ENCODE measurements at regions not wholly inside any gene's neighbourhood (a gene's known extent, or its start where the extent isn't known, plus 50 kb on each side); places are given as distances from the start of the nearest gene placed in this dataset.

DNA sequence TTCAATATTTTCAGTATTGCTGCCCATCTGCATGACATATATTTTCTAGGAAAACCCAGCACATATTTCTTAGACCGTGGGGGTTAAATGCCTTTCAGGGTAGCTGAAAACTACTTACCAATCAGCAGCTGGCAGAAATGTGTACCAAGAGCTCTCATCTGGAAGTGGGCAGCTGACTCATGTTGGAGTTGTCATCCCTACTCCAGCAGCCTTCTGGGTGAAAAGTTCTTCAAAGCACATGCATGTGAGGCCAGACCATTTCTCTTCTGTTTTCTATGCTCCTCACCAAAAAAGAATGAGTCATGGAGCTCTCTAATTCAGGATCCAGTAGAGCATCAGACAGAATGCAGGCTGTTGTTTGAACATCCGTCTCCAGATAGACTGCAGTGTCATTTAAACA lies 135.5 kb downstream of the PAX1 start:
- Histone ChIP-seq H3K4me3 (ENCODE audit: low read depth, low read length) (no peak overlapping the region), H3K9me3 (ENCODE audit: control insufficient read depth, insufficient read depth, low read length) (no peaks in the 10 kb centered on the region), H3K27me3 (ENCODE audit: control insufficient read depth, insufficient read depth, low read length) (no peaks in the 10 kb centered on the region), H3K27ac (ENCODE audit: low read depth, low read length) (no peak overlapping the region), H3K36me3 (ENCODE audit: control insufficient read depth, insufficient read depth, low read length) (no peaks in the 10 kb centered on the region), H3K4me1 (ENCODE audit: control insufficient read depth, insufficient read depth, low read length) (no peaks in the 10 kb centered on the region)
- no peak for DNase-seq (ENCODE audit: low read depth in 4 of 6, low spot score in 6 of 6)
- 71% methylated on average over 1 of the region's 2 CpGs for WGBS (ENCODE audit: insufficient coverage)

DNA sequence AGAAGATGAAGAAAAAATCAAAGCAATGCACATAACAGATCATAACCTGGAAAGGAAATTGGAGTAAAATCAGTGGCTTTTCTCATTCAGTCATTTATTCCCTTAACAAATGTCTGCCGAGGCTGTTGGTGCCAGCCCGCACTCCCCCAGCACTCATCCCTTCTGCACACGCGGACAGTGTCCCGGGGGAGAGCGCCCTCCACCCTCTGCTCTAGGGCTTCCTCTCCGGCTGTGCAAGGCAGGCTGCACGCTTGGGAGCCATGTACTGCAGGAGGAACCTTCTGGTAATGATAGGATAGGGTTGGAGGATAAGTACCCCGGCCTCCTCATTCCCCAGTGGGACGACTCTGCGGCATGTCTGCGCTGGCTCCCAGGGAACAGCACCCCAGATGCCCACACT lies 134.5 kb downstream of the PAX1 start:
- no peak overlapping the region for H3K27ac ChIP-seq (ENCODE audit: low read depth, low read length)
- H3K4me3 ChIP-seq (ENCODE audit: low read depth, low read length) = no peak overlapping the region
- H3K4me1 ChIP-seq (ENCODE audit: control insufficient read depth, insufficient read depth, low read length) = no peaks in the 10 kb centered on the region
- 91% methylated on average over 3 of the region's 12 CpGs for WGBS (ENCODE audit: insufficient coverage)
- H3K9me3 ChIP-seq (ENCODE audit: control insufficient read depth, insufficient read depth, low read length) = no peaks in the 10 kb centered on the region
- no peaks in the 10 kb centered on the region for H3K36me3 ChIP-seq (ENCODE audit: control insufficient read depth, insufficient read depth, low read length)
- H3K27me3 ChIP-seq (ENCODE audit: control insufficient read depth, insufficient read depth, low read length) = no peaks in the 10 kb centered on the region
- no peak for DNase-seq (ENCODE audit: low read depth in 4 of 6, low spot score in 6 of 6)

DNA sequence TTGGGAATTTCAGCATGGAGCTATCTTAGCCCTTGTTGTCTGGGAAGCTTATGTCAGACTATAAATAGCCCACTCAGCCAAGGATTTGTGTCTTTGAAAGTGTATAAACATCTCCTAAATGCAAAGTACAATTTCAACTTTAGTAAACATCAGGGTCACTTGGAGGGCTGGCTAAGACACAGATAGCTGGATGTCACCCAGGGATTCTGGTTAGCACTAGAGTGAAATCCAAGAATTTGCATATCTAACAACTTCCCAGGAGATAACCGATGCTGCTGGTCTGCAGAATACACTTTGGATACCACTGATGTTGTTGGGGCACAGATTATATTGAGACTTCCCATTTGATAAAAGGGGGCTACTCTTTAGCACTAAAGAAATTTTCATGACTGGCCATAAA lies 130.9 kb downstream of the PAX1 start:
- no peak for DNase-seq (ENCODE audit: low read depth in 4 of 6, low spot score in 6 of 6)
- WGBS (ENCODE audit: insufficient coverage) = no CpG with 5 or more reads among the region's 1 CpG
- no peaks in the 10 kb centered on the region for H3K36me3 ChIP-seq (ENCODE audit: control insufficient read depth, insufficient read depth, low read length)
- H3K9me3 ChIP-seq (ENCODE audit: control insufficient read depth, insufficient read depth, low read length) = no peaks in the 10 kb centered on the region
- H3K4me1 ChIP-seq (ENCODE audit: control insufficient read depth, insufficient read depth, low read length) = no peaks in the 10 kb centered on the region
- no peak overlapping the region for H3K4me3 ChIP-seq (ENCODE audit: low read depth, low read length)
- H3K27ac ChIP-seq (ENCODE audit: low read depth, low read length) = no peak overlapping the region
- no peaks in the 10 kb centered on the region for H3K27me3 ChIP-seq (ENCODE audit: control insufficient read depth, insufficient read depth, low read length)

DNA sequence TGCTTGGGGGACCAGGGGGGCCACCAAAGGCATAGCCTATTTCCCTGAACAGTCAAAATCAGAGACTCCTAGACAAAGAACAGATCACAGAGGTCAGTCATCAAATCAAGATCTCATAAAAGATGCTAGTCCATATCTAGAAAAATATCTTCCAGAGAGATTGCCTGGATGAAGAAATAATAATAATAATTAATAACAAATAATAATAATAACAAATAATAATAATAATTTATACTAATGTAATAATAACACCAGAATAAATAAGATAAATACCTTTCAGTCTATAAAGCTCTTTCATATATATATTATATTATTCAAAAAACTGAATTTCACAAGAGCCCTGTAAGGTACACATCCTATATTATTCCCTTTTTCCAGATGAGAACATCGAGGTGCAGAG lies 129.6 kb downstream of the PAX1 start:
- Histone ChIP-seq H3K9me3 (ENCODE audit: control insufficient read depth, insufficient read depth, low read length) (no peaks in the 10 kb centered on the region), H3K4me3 (ENCODE audit: low read depth, low read length) (no peak overlapping the region), H3K36me3 (ENCODE audit: control insufficient read depth, insufficient read depth, low read length) (no peaks in the 10 kb centered on the region), H3K4me1 (ENCODE audit: control insufficient read depth, insufficient read depth, low read length) (no peaks in the 10 kb centered on the region), H3K27me3 (ENCODE audit: control insufficient read depth, insufficient read depth, low read length) (no peaks in the 10 kb centered on the region), H3K27ac (ENCODE audit: low read depth, low read length) (no peak overlapping the region)
- no peak for DNase-seq (ENCODE audit: low read depth in 4 of 6, low spot score in 6 of 6)
- no CpG with 5 or more reads among the region's 1 CpG for WGBS (ENCODE audit: insufficient coverage)

DNA sequence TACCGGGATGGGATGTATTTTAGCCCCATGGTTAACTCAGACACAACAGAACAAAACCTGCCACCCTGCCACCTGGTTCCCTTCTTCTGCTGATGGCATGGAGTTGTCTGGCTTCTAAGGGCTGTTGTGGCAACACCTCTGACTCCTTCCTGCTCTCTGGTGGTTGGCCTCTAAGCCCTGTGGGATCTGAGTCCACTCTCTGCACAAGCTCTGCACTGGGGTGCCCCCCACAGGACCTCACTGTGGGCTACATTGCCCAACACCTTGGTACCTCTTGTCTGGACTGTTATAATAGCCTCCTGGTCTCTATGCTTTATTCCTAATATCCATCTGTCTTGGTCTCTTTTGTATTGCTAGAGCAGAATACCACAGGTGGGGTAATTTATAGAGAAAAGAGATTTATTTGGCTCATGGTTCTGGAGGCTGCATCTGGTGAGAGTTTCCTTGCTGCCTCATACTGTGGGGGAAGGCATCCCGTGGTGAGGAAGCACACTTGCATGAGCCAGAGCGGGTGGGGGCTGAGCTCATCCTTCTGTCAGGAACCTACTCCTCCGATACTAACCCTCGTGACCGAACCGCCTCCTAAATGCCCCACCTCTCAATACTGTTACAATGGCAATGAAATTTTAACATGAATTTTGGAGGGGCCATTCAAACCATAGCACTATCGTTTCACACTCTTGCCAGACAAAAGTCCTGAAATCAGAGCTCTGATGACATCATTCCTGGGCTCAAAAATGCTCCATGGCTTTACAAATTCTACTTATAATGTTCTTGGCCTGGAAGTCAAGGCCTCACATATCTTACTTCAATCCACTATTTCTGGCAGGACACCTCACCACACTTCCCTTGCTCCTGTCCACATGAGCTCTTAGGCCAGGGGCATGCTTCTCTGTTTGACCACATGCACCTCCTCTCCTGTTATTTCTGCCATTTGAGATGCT lies 127.2 kb downstream of the PAX1 start:
- Histone ChIP-seq H3K27me3 (ENCODE audit: control insufficient read depth, insufficient read depth, low read length) (no peaks in the 10 kb centered on the region), H3K9me3 (ENCODE audit: control insufficient read depth, insufficient read depth, low read length) (no peaks in the 10 kb centered on the region), H3K36me3 (ENCODE audit: control insufficient read depth, insufficient read depth, low read length) (no peaks in the 10 kb centered on the region), H3K27ac (ENCODE audit: low read depth, low read length) (no peak overlapping the region), H3K4me3 (ENCODE audit: low read depth, low read length) (no peak overlapping the region), H3K4me1 (ENCODE audit: control insufficient read depth, insufficient read depth, low read length) (no peaks in the 10 kb centered on the region)
- DNase-seq (ENCODE audit: low read depth in 4 of 6, low spot score in 6 of 6) = peak in 1 of 6 donors; percentile 18
- WGBS (ENCODE audit: insufficient coverage) = 70% methylated on average over 2 of the region's 8 CpGs

DNA sequence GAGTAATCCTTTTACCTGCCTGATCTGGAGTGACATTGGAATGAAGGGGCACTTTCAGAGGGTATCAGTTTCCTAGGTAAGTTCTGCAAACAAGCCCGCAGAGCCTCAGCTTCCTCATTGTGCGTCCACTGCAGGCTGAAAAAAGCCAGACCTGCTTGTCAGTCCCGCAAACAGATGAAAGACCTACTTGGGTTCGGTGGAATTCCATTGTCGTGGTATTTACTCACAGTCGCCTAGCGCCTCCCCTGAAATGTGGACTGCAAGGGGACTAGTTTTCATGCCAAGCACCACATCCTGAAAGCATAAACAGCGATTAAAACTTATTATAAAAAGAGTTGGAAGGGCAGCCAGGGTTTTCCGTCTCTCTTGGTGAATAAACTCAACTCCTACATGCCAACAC lies 121.5 kb downstream of the PAX1 start:
- no peaks in the 10 kb centered on the region for H3K4me1 ChIP-seq (ENCODE audit: control insufficient read depth, insufficient read depth, low read length)
- H3K27ac ChIP-seq (ENCODE audit: low read depth, low read length) = no peak overlapping the region
- 37% methylated on average over 6 of the region's 9 CpGs for WGBS (ENCODE audit: insufficient coverage)
- no peaks in the 10 kb centered on the region for H3K36me3 ChIP-seq (ENCODE audit: control insufficient read depth, insufficient read depth, low read length)
- H3K27me3 ChIP-seq (ENCODE audit: control insufficient read depth, insufficient read depth, low read length) = no peaks in the 10 kb centered on the region
- H3K9me3 ChIP-seq (ENCODE audit: control insufficient read depth, insufficient read depth, low read length) = no peaks in the 10 kb centered on the region
- no peak for DNase-seq (ENCODE audit: low read depth in 4 of 6, low spot score in 6 of 6)
- H3K4me3 ChIP-seq (ENCODE audit: low read depth, low read length) = no peak overlapping the region

DNA sequence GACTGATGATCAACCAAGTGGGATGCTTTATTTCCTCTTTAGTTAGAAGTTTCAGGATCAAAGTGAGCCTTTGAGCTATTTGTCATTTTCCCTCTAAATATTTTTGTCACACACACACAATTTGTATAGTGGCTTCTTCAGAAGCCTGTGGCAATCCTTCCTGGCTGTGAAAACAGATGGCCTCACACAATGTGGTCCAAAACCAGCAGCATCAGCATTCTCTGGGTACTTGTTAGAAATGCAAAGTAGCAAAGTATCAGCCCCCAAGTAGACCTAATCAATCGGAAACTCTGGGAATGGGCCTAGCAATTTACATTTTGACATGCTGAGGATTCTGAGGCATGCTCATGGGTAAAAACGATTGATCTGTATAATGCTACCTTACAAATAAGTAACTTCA lies 115.9 kb downstream of the PAX1 start:
- H3K27ac ChIP-seq (ENCODE audit: low read depth, low read length) = no peak overlapping the region
- no peaks in the 10 kb centered on the region for H3K27me3 ChIP-seq (ENCODE audit: control insufficient read depth, insufficient read depth, low read length)
- no peaks in the 10 kb centered on the region for H3K36me3 ChIP-seq (ENCODE audit: control insufficient read depth, insufficient read depth, low read length)
- H3K4me1 ChIP-seq (ENCODE audit: control insufficient read depth, insufficient read depth, low read length) = no peaks in the 10 kb centered on the region
- H3K4me3 ChIP-seq (ENCODE audit: low read depth, low read length) = no peak overlapping the region
- peak in 1 of 6 donors; percentile 71 for DNase-seq (ENCODE audit: low read depth in 4 of 6, low spot score in 6 of 6)
- H3K9me3 ChIP-seq (ENCODE audit: control insufficient read depth, insufficient read depth, low read length) = no peaks in the 10 kb centered on the region
- no CpG with 5 or more reads among the region's 2 CpGs for WGBS (ENCODE audit: insufficient coverage)

DNA sequence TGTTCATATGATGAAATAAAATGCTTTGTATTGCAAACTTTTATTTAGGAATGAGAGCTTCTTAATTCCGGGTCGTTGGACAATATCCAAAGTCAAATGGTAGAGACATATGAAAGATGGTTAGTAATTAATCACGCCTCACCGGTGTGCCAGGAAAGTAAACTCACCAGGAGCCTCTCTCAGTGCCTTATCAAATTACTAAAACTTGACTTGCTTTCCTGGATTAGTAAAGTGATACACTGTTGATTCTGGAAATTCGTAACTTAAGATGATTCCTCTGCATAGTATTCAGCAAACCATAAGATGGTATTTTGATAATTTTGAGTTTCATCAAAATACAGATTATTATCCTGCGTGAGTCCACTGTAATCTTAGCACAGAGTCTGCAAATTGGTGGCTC lies 115.2 kb downstream of the PAX1 start:
- Histone ChIP-seq H3K27ac (ENCODE audit: low read depth, low read length) (no peak overlapping the region), H3K36me3 (ENCODE audit: control insufficient read depth, insufficient read depth, low read length) (no peaks in the 10 kb centered on the region), H3K27me3 (ENCODE audit: control insufficient read depth, insufficient read depth, low read length) (no peaks in the 10 kb centered on the region), H3K9me3 (ENCODE audit: control insufficient read depth, insufficient read depth, low read length) (no peaks in the 10 kb centered on the region), H3K4me1 (ENCODE audit: control insufficient read depth, insufficient read depth, low read length) (no peaks in the 10 kb centered on the region), H3K4me3 (ENCODE audit: low read depth, low read length) (no peak overlapping the region)
- no CpG with 5 or more reads among the region's 6 CpGs for WGBS (ENCODE audit: insufficient coverage)
- no peak for DNase-seq (ENCODE audit: low read depth in 4 of 6, low spot score in 6 of 6)

DNA sequence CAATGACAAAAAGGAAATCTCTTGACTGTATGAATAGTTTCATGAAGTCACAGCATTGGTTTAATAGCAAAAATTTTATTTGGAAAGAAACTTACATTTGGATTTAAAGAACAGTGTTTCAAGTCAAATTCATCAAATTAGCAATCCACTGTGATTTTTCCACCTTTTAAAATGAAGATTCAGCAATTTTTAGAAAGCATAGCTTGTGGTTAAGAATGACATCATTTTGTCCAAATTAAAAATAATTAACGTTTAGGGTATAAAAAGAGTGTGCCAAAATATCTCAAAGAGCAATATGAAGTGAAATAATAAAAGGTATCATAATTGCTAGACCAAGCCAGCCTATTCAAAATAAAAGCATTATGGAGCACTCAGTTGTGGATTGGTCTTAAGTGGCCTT lies 114.6 kb downstream of the PAX1 start:
- H3K27me3 ChIP-seq (ENCODE audit: control insufficient read depth, insufficient read depth, low read length) = no peaks in the 10 kb centered on the region
- H3K27ac ChIP-seq (ENCODE audit: low read depth, low read length) = no peak overlapping the region
- DNase-seq (ENCODE audit: low read depth in 4 of 6, low spot score in 6 of 6) = no peak
- H3K9me3 ChIP-seq (ENCODE audit: control insufficient read depth, insufficient read depth, low read length) = no peaks in the 10 kb centered on the region
- no peak overlapping the region for H3K4me3 ChIP-seq (ENCODE audit: low read depth, low read length)
- no peaks in the 10 kb centered on the region for H3K4me1 ChIP-seq (ENCODE audit: control insufficient read depth, insufficient read depth, low read length)
- H3K36me3 ChIP-seq (ENCODE audit: control insufficient read depth, insufficient read depth, low read length) = no peaks in the 10 kb centered on the region
- no CpG with 5 or more reads among the region's 1 CpG for WGBS (ENCODE audit: insufficient coverage)

DNA sequence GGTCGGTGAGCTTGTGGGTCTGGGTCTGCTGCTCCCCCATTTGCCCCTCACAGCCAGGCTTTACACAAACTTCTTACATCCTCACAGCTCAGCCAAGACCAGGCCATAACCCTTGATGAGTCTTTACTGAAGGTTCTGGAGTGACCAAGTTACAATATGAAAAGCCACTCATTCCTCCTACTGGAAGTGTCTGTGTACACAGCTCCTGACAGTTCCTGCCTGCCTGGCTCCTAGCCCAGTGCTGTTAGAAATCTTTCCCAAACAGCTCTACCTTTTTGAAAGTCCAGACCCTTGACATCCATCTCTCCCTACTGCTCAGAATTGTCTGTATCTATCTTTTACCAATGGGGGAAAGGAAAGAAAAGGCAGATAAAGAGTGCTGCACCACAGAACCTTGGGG lies 106.9 kb downstream of the PAX1 start:
- Histone ChIP-seq H3K27ac (ENCODE audit: low read depth, low read length) (no peak overlapping the region), H3K36me3 (ENCODE audit: control insufficient read depth, insufficient read depth, low read length) (no peaks in the 10 kb centered on the region), H3K4me3 (ENCODE audit: low read depth, low read length) (no peak overlapping the region), H3K4me1 (ENCODE audit: control insufficient read depth, insufficient read depth, low read length) (no peaks in the 10 kb centered on the region), H3K9me3 (ENCODE audit: control insufficient read depth, insufficient read depth, low read length) (no peaks in the 10 kb centered on the region), H3K27me3 (ENCODE audit: control insufficient read depth, insufficient read depth, low read length) (no peaks in the 10 kb centered on the region)
- no CpG with 5 or more reads among the region's 1 CpG for WGBS (ENCODE audit: insufficient coverage)
- no peak for DNase-seq (ENCODE audit: low read depth in 4 of 6, low spot score in 6 of 6)

Measured in spinal cord (tissue), 9 donors.